ENCODE measurements at regions not wholly inside any gene's neighbourhood (a gene's known extent, or its start where the extent isn't known, plus 50 kb on each side); places are given as distances from the start of the nearest gene placed in this dataset.

GRCh38 chr11:130995266-130995665 is 79.0 kb upstream of the SNX19 start:
- TF ChIP-seq CTCF (IDR thresholded peaks at IDR 0.05; ENCODE audit: low read depth, low read length) (no peak), EZH2phosphoT487 (IDR thresholded peaks at IDR 0.05; ENCODE audit: low read depth) (no peak)

All from OCI-LY3 (cell line).